Astrocyte (in vitro differentiated cells and primary cell): ENCODE measurements at regions not wholly inside any gene's neighbourhood (a gene's known extent, or its start where the extent isn't known, plus 50 kb on each side); places are given as distances from the start of the nearest gene placed in this dataset.
"Not testable (repeated sequence)": the region's sequence is repeated elsewhere in the genome, so short reads cannot be mapped to it uniquely, and the experiment has no call there.

Experiments used
- DNase-seq: peaks from one replicate; pipeline ENCODE4 v3.0.0-alpha.2; 2010; ENCODE audit warnings: low read depth
- FAIRE-seq: peaks from 2 replicates; lab custom pipeline; 2011; peaks lifted over from hg19 to GRCh38; lab: Jason Lieb, UNC
- H2AFZ ChIP-seq: 2 replicates; pipeline ENCODE4 v1.6.0; 2012; ENCODE audit warnings: low read depth, low read length, inconsistent platforms
- H3K27ac ChIP-seq: 2 replicates; pipeline ENCODE4 v1.5.1; 2011; ENCODE audit warnings: low read depth, low read length, inconsistent platforms
- H3K27me3 ChIP-seq: 2 replicates; pipeline ENCODE4 v1.6.0; 2011; ENCODE audit warnings: low read length, inconsistent platforms; ENCODE audit not compliant: insufficient read depth
- H3K36me3 ChIP-seq: 2 replicates; pipeline ENCODE4 v1.5.1; 2011; ENCODE audit warnings: low read length, inconsistent platforms; ENCODE audit not compliant: insufficient read depth
- H3K4me1 ChIP-seq: 2 replicates; pipeline ENCODE4 v1.5.1; 2011; ENCODE audit warnings: low read length, inconsistent platforms; ENCODE audit not compliant: insufficient read depth
- H3K4me2 ChIP-seq: 2 replicates; pipeline ENCODE4 v1.6.0; 2012; ENCODE audit warnings: low read length, inconsistent platforms
- H3K4me3 ChIP-seq: 2 replicates; pipeline ENCODE4 v1.5.1; 2011; ENCODE audit warnings: low read depth, mild to moderate bottlenecking, low read length, inconsistent platforms; ENCODE audit not compliant: insufficient read depth
- H3K79me2 ChIP-seq: 2 replicates; pipeline ENCODE4 v1.6.0; 2012; ENCODE audit warnings: mild to moderate bottlenecking, low read length, inconsistent platforms; ENCODE audit not compliant: insufficient read depth
- H3K9ac ChIP-seq: 2 replicates; pipeline ENCODE4 v1.6.0; 2012; ENCODE audit warnings: mild to moderate bottlenecking, low read length, inconsistent platforms
- H3K9me3 ChIP-seq: 2 replicates; pipeline ENCODE4 v1.5.1; 2012; ENCODE audit warnings: low read depth, mild to moderate bottlenecking, low read length, inconsistent platforms; ENCODE audit not compliant: insufficient read depth
- H4K20me1 ChIP-seq: 2 replicates; pipeline ENCODE4 v1.6.0; 2012; ENCODE audit warnings: low read length, inconsistent platforms; ENCODE audit not compliant: insufficient read depth
- H3K27ac Mint-ChIP-seq: one replicate; pipeline ENCODE4 v1.8.0; 2021; ENCODE audit warnings: mild to moderate bottlenecking, mixed read lengths; ENCODE audit not compliant: unreplicated experiment
- H3K27me3 Mint-ChIP-seq: one replicate; pipeline ENCODE4 v1.8.0; 2021; ENCODE audit warnings: low read depth, mixed read lengths; ENCODE audit not compliant: unreplicated experiment
- H3K36me3 Mint-ChIP-seq: one replicate; pipeline ENCODE4 v1.8.0; 2021; ENCODE audit warnings: low read depth, mixed read lengths; ENCODE audit not compliant: unreplicated experiment
- H3K4me1 Mint-ChIP-seq: one replicate; pipeline ENCODE4 v1.8.0; 2021; ENCODE audit warnings: low read depth, mixed read lengths; ENCODE audit not compliant: unreplicated experiment
- H3K4me3 Mint-ChIP-seq: one replicate; pipeline ENCODE4 v1.8.0; 2021; ENCODE audit warnings: mild to moderate bottlenecking, moderate library complexity, mixed read lengths; ENCODE audit not compliant: unreplicated experiment
- H3K9me3 Mint-ChIP-seq: one replicate; pipeline ENCODE4 v1.8.0; 2021; ENCODE audit warnings: mild to moderate bottlenecking, mixed read lengths; ENCODE audit not compliant: unreplicated experiment
- CTCF ChIP-seq: IDR thresholded peaks from 2 replicates; pipeline ENCODE4 v1.5.1; 2011; ENCODE audit warnings: low read depth, mild to moderate bottlenecking, inconsistent platforms, low read length, moderate library complexity; ENCODE audit not compliant: insufficient read depth
- EZH2 ChIP-seq: IDR thresholded peaks from 2 replicates; pipeline ENCODE4 v1.6.1; 2012; ENCODE audit warnings: mild to moderate bottlenecking, low read length, inconsistent platforms; ENCODE audit not compliant: insufficient read depth

- Histone ChIP-seq H3K27ac (no peak overlapping the region), H2AFZ (no peak overlapping the region), H3K9ac (no peak overlapping the region), H3K79me2 (no peaks in the 10 kb centered on the region), H3K4me3 (no peak overlapping the region), H3K9me3 (peaks cover 3% of the 10 kb centered on the region), H3K4me2 (no peak overlapping the region), H4K20me1 (no peaks in the 10 kb centered on the region), H3K4me1 (no peaks in the 10 kb centered on the region), H3K27me3 (peaks cover 13% of the 10 kb centered on the region), H3K36me3 (no peaks in the 10 kb centered on the region)
- Mint-ChIP-seq H3K27me3 (peaks cover 4% of the 10 kb centered on the region), H3K9me3 (peaks cover 3% of the 10 kb centered on the region), H3K4me1 (no peaks in the 10 kb centered on the region), H3K27ac (no peak overlapping the region), H3K4me3 (no peak overlapping the region), H3K36me3 (no peaks in the 10 kb centered on the region)
- FAIRE-seq (no peak), DNase-seq (peak; percentile 13)
- TF ChIP-seq CTCF = peak; percentile 66
- no peak for TF ChIP-seq EZH2
These were observed 63.2 kb upstream of the SNX19 start for GRCh38 chr11:130979386-130979972.

GRCh38 chr11:130980071-130980862 lies 64.0 kb upstream of the SNX19 start:
- Histone ChIP-seq H3K4me3 (no peak overlapping the region), H3K9ac (no peak overlapping the region), H4K20me1 (no peaks in the 10 kb centered on the region), H3K27ac (no peak overlapping the region), H3K79me2 (no peaks in the 10 kb centered on the region), H3K9me3 (peaks cover 3% of the 10 kb centered on the region), H3K27me3 (peaks cover 13% of the 10 kb centered on the region), H2AFZ (no peak overlapping the region), H3K4me2 (no peak overlapping the region), H3K36me3 (no peaks in the 10 kb centered on the region), H3K4me1 (no peaks in the 10 kb centered on the region)
- FAIRE-seq (no peak), DNase-seq (no peak)
- Mint-ChIP-seq H3K36me3 (no peaks in the 10 kb centered on the region), H3K4me1 (no peaks in the 10 kb centered on the region), H3K27ac (no peak overlapping the region), H3K27me3 (peaks cover 4% of the 10 kb centered on the region), H3K9me3 (peaks cover 3% of the 10 kb centered on the region), H3K4me3 (no peak overlapping the region)
- TF ChIP-seq EZH2 (no peak), CTCF (no peak)

DNA sequence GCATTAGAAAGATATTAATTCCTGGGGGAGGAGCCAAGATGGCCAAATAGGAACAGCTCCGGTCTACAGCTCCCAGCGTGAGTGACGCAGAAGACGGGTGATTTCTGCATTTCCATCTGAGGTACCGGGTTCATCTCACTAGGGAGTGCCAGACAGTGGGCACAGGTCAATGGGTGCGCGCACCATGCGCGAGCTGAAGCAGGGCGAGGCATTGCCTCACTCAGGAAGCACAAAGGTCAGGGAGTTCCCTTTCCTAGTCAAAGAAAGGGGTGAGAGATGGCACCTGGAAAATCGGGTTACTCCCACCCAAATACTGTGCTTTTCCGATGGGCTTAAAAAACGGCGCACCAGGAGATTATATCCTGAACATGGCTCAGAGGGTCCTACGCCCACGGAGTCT lies 68.0 kb upstream of the SNX19 start:
- H3K4me3 Mint-ChIP-seq, H3K27me3 Mint-ChIP-seq, FAIRE-seq, H3K9ac ChIP-seq, H2AFZ ChIP-seq, H3K4me1 ChIP-seq, DNase-seq, H3K36me3 Mint-ChIP-seq, H3K9me3 ChIP-seq, H3K36me3 ChIP-seq, H3K4me2 ChIP-seq, H3K27ac ChIP-seq, H3K27ac Mint-ChIP-seq, H3K27me3 ChIP-seq, H3K4me3 ChIP-seq, H3K79me2 ChIP-seq, H4K20me1 ChIP-seq, H3K4me1 Mint-ChIP-seq, H3K9me3 Mint-ChIP-seq: not testable (repeated sequence)
